H1 (cell line): ENCODE measurements at regions not wholly inside any gene's neighbourhood (a gene's known extent, or its start where the extent isn't known, plus 50 kb on each side); places are given as distances from the start of the nearest gene placed in this dataset.

Experiments used
- CTCF ChIA-PET: fragments of 300-600 bp; sonication (Branson Sonifier 250); formaldehyde crosslinking; loops from one replicate; lab custom pipeline; 2021; ENCODE audit not compliant: partially characterized antibody; lab: Charles Lee
- POLR2A ChIA-PET: fragments of 300-600 bp; sonication (Branson Sonifier 250); formaldehyde crosslinking; loops from one replicate; lab custom pipeline; 2021; ENCODE audit warnings: inconsistent platforms; ENCODE audit not compliant: partially characterized antibody; lab: Charles Lee
- DNase-seq, 2 experiments: peaks; one replicate each; pipeline versions ENCODE4 v3.0.0 to v3.0.0-alpha.2; 2010 to 2022; ENCODE audit warnings: low spot score in 2 of 2, low read depth in 1 of 2, mixed read lengths in 1 of 2
- FAIRE-seq: peaks from 2 replicates; lab custom pipeline; 2011; peaks lifted over from hg19 to GRCh38; lab: Jason Lieb, UNC
- H2AFZ ChIP-seq: 2 replicates; pipeline ENCODE4 v1.8.1; 2012; ENCODE audit warnings: low read length, inconsistent platforms
- H2AK5ac ChIP-seq: 2 replicates; pipeline ENCODE4 v1.6.1; 2013; ENCODE audit warnings: low read depth, low read length
- H2BK120ac ChIP-seq: replicated peaks from 2 replicates; pipeline ENCODE3; 2013; ENCODE audit warnings: low read depth, low read length, inconsistent platforms
- H2BK12ac ChIP-seq: 2 replicates; pipeline ENCODE4 v1.6.1; 2013; ENCODE audit warnings: low read depth, low read length
- H2BK15ac ChIP-seq: 2 replicates; pipeline ENCODE4 v1.6.1; 2013; ENCODE audit warnings: low read length
- H2BK20ac ChIP-seq: 2 replicates; pipeline ENCODE4 v1.6.1; 2013; ENCODE audit warnings: low read length
- H2BK5ac ChIP-seq: 2 replicates; pipeline ENCODE4 v1.6.1; 2013; ENCODE audit warnings: low read depth, low read length
- H3K14ac ChIP-seq: 2 replicates; pipeline ENCODE4 v1.6.1; 2013; ENCODE audit warnings: inconsistent platforms; ENCODE audit not compliant: insufficient read length
- H3K18ac ChIP-seq: 2 replicates; pipeline ENCODE4 v1.6.1; 2013; ENCODE audit warnings: low read length; ENCODE audit errors: extremely low read depth
- H3K23ac ChIP-seq: 2 replicates; pipeline ENCODE4 v1.6.1; 2013; ENCODE audit warnings: inconsistent platforms; ENCODE audit not compliant: insufficient read length
- H3K23me2 ChIP-seq: 2 replicates; pipeline ENCODE4 v1.6.1; 2013; ENCODE audit warnings: low read depth, low read length
- H3K27ac ChIP-seq: 2 replicates; pipeline ENCODE4 v1.6.1; 2011; ENCODE audit warnings: low read depth, low read length, inconsistent platforms
- H3K27me3 ChIP-seq, 4 experiments: replicated peaks in 1 of 4; 1 replicate in 1 of 4; 2 replicates in 3 of 4; pipeline versions ENCODE4 v1.6.1 to v1.8.1; 2011 to 2013; ENCODE audit warnings: low read length in 3 of 4, mild to moderate bottlenecking in 3 of 4, inconsistent platforms in 2 of 4, mixed read lengths in 2 of 4, moderate library complexity in 1 of 4; ENCODE audit not compliant: control insufficient read depth in 3 of 4, insufficient read depth in 3 of 4; ENCODE audit errors: extremely low read depth in 1 of 4
- H3K36me3 ChIP-seq, 4 experiments: 2 replicates each; pipeline versions ENCODE4 v1.6.1 to v1.8.1; 2011 to 2013; ENCODE audit warnings: mild to moderate bottlenecking in 4 of 4, low read length in 3 of 4, moderate library complexity in 2 of 4, control low read depth in 1 of 4, inconsistent platforms in 1 of 4; ENCODE audit not compliant: insufficient read depth in 4 of 4, control insufficient read depth in 2 of 4
- H3K4ac ChIP-seq: replicated peaks from 2 replicates; pipeline ENCODE3; 2013; ENCODE audit warnings: low read length, low read depth, mixed read lengths, inconsistent platforms; ENCODE audit not compliant: insufficient read length
- H3K4me1 ChIP-seq, 4 experiments: replicated peaks in 1 of 4; 1 replicate in 1 of 4; 2 replicates in 3 of 4; pipeline versions ENCODE4 v1.6.1 to v1.8.1; 2011 to 2013; ENCODE audit warnings: low read length in 3 of 4, inconsistent platforms in 2 of 4, mixed read lengths in 1 of 4; ENCODE audit not compliant: insufficient read depth in 4 of 4, control insufficient read depth in 3 of 4
- H3K4me2 ChIP-seq, 2 experiments: 2 replicates each; pipeline versions ENCODE4 v1.6.1 to v1.8.1; 2011 to 2013; ENCODE audit warnings: low read depth in 2 of 2, low read length in 2 of 2, control low read depth in 1 of 2, inconsistent platforms in 1 of 2, mild to moderate bottlenecking in 1 of 2; ENCODE audit not compliant: insufficient read depth in 1 of 2
- H3K4me3 ChIP-seq, 4 experiments: fragments of 200-600, 300-600 bp in 1 of 4; sonication (generic), shearing (Covaris generic), sonication (Bioruptor Twin) in 1 of 4; 2 replicates each; pipeline versions ENCODE4 v1.5.1 to v1.8.1; 2011 to 2016; ENCODE audit warnings: low read length in 4 of 4, low read depth in 3 of 4, control low read depth in 2 of 4, inconsistent platforms in 2 of 4, mild to moderate bottlenecking in 2 of 4, mixed read lengths in 1 of 4, moderate library complexity in 1 of 4; ENCODE audit not compliant: insufficient read depth in 2 of 4; ENCODE audit errors: extremely low read depth in 1 of 4
- H3K56ac ChIP-seq: replicated peaks from 2 replicates; pipeline ENCODE3; 2013; ENCODE audit warnings: low read depth, mild to moderate bottlenecking, mixed read lengths, low read length, inconsistent platforms; ENCODE audit not compliant: insufficient read length
- H3K79me1 ChIP-seq: 2 replicates; pipeline ENCODE4 v1.6.1; 2013; ENCODE audit warnings: low read depth, low read length, control low read depth
- H3K79me2 ChIP-seq, 2 experiments: 2 replicates each; pipeline versions ENCODE4 v1.6.1 to v1.8.1; 2012 to 2013; ENCODE audit warnings: low read length in 2 of 2, mild to moderate bottlenecking in 2 of 2, inconsistent platforms in 1 of 2; ENCODE audit not compliant: insufficient read depth in 2 of 2, control insufficient read depth in 1 of 2
- H3K9ac ChIP-seq, 4 experiments: replicated peaks in 1 of 4; 1 replicate in 1 of 4; 2 replicates in 3 of 4; pipeline versions ENCODE4 v1.6.1 to v1.8.1; 2011 to 2013; ENCODE audit warnings: low read depth in 3 of 4, low read length in 3 of 4, control low read depth in 2 of 4, mild to moderate bottlenecking in 2 of 4, moderate library complexity in 2 of 4, inconsistent platforms in 1 of 4; ENCODE audit errors: extremely low read depth in 1 of 4
- H3K9me3 ChIP-seq, 2 experiments: 2 replicates each; pipeline versions ENCODE4 v1.6.1 to v1.8.1; 2012 to 2013; ENCODE audit warnings: mild to moderate bottlenecking in 2 of 2, moderate library complexity in 2 of 2, control low read depth in 1 of 2, inconsistent platforms in 1 of 2, low read depth in 1 of 2, low read length in 1 of 2, mixed read lengths in 1 of 2; ENCODE audit not compliant: insufficient read depth in 2 of 2
- H4K20me1 ChIP-seq, 2 experiments: replicated peaks in 1 of 2; 2 replicates each; pipeline versions ENCODE3 to v1.8.1; 2011 to 2013; ENCODE audit warnings: inconsistent platforms in 2 of 2, low read length in 2 of 2, mild to moderate bottlenecking in 1 of 2; ENCODE audit not compliant: insufficient read depth in 2 of 2, control insufficient read depth in 1 of 2
- H4K5ac ChIP-seq: 2 replicates; pipeline ENCODE4 v1.6.1; 2013; ENCODE audit warnings: low read length, low read depth, mixed read lengths, inconsistent platforms; ENCODE audit not compliant: insufficient read length
- H4K8ac ChIP-seq: 2 replicates; pipeline ENCODE4 v1.8.0; 2013; ENCODE audit warnings: mild to moderate bottlenecking, moderate library complexity, low read length, inconsistent platforms; ENCODE audit not compliant: insufficient read depth; ENCODE audit errors: extremely low read depth
- H4K91ac ChIP-seq: replicated peaks from 2 replicates; pipeline ENCODE3; 2013; ENCODE audit warnings: low read length, mixed read lengths, inconsistent platforms; ENCODE audit not compliant: insufficient read length
- BACH1 ChIP-seq: IDR thresholded peaks from 2 replicates; pipeline ENCODE4 v1.6.1; 2012; ENCODE audit warnings: low read length, improper control_type of control experiment
- RFX5 ChIP-seq: IDR thresholded peaks from 2 replicates; pipeline ENCODE4 v1.6.1; 2011; ENCODE audit warnings: low read depth, low read length, improper control_type of control experiment, borderline replicate concordance
- TBP ChIP-seq: IDR thresholded peaks from 2 replicates; pipeline ENCODE4 v1.6.1; 2011; ENCODE audit warnings: low read depth, low read length, improper control_type of control experiment

DNA sequence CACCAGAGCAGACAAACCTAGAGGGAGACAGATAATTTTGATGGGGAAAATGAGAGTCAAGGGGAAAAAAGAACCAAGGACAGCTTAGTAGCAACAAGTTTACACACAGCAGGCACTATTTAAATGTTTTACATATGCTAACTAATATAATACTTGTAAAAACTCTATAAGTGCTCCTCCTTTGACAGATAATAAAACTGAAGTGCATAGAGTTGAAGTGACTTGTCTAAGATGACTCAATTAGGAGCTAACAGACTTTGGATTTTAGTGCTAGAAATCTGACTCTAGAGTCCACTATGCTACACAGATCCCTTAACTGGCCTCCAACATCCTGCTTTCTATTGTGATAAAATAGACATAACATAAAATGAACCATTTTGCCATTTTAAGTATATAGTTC, 506.9 kb downstream of the SATB2 start:
- Histone ChIP-seq H4K5ac (no peak overlapping the region), H2BK5ac (no peak overlapping the region), H3K23me2 (no peaks in the 10 kb centered on the region; the same call in 1 of the 2 replicates), H4K91ac (no peak overlapping the region), H2BK120ac (no peak overlapping the region), H4K8ac (no peak overlapping the region), H2BK20ac (no peak overlapping the region), H3K4me2 (no peak overlapping the region), H3K36me3 (no peaks in the 10 kb centered on the region), H3K27me3 (no peaks in the 10 kb centered on the region), H3K56ac (no peak overlapping the region), H3K23ac (no peak overlapping the region), H2BK15ac (no peak overlapping the region), H2BK12ac (no peak overlapping the region), H3K79me1 (no peaks in the 10 kb centered on the region), H3K27ac (no peak overlapping the region), H2AFZ (no peak overlapping the region), H2AK5ac (no peak overlapping the region), H3K9ac (no peak overlapping the region), H3K79me2 (no peaks in the 10 kb centered on the region), H3K4me3 (no peak overlapping the region), H3K9me3 (no peaks in the 10 kb centered on the region), H3K18ac (no peak overlapping the region), H3K14ac (no peak overlapping the region), H4K20me1 (no peaks in the 10 kb centered on the region), H3K4ac (no peak overlapping the region), H3K4me1 (no peaks in the 10 kb centered on the region)
- DNase-seq (no peak), FAIRE-seq (no peak)
- ChIA-PET POLR2A (no interaction called here), CTCF (no interaction called here)
- TF ChIP-seq BACH1 = no peak
- TF ChIP-seq RFX5 = no peak
- no peak for TF ChIP-seq TBP
